Mucosa of rectum (tissue), 2 donors: ENCODE measurements at regions not wholly inside any gene's neighbourhood (a gene's known extent, or its start where the extent isn't known, plus 50 kb on each side); places are given as distances from the start of the nearest gene placed in this dataset.
"Not testable (repeated sequence)": the region's sequence is repeated elsewhere in the genome, so short reads cannot be mapped to it uniquely, and the experiment has no call there.

Source experiments
- H3K27ac ChIP-seq, 2 donors: one replicate each; pipeline ENCODE4 v1.7.0; 2013; ENCODE audit warnings: inconsistent platforms in 2 of 2, low read depth in 2 of 2, low read length in 2 of 2
- H3K27me3 ChIP-seq, 2 donors: one replicate each; pipeline ENCODE4 v1.7.0; 2013; ENCODE audit warnings: low read length in 2 of 2; ENCODE audit not compliant: control insufficient read depth in 2 of 2, insufficient read depth in 2 of 2
- H3K36me3 ChIP-seq, 2 donors: one replicate each; pipeline ENCODE4 v1.7.0; 2013; ENCODE audit warnings: low read length in 2 of 2; ENCODE audit not compliant: control insufficient read depth in 2 of 2, insufficient read depth in 2 of 2
- H3K4me1 ChIP-seq, 2 donors: one replicate each; pipeline ENCODE4 v1.7.0; 2013; ENCODE audit warnings: low read length in 2 of 2, mild to moderate bottlenecking in 1 of 2; ENCODE audit not compliant: control insufficient read depth in 2 of 2, insufficient read depth in 2 of 2
- H3K4me3 ChIP-seq, 2 donors: one replicate each; pipeline ENCODE4 v1.7.0; 2013; ENCODE audit warnings: low read length in 2 of 2
- H3K9ac ChIP-seq, 2 donors: one replicate each; pipeline ENCODE4 v1.7.0; 2013; ENCODE audit warnings: low read length in 2 of 2, low read depth in 1 of 2, mild to moderate bottlenecking in 1 of 2
- H3K9me3 ChIP-seq, 2 donors: one replicate each; pipeline ENCODE4 v1.7.0; 2013; ENCODE audit warnings: low read length in 2 of 2; ENCODE audit not compliant: control insufficient read depth in 2 of 2
- donor health status: healthy.
- donor health status: Normal muscosa, but diverticular disease.

GRCh38 chr1:95645126-95645525, 411.1 kb downstream of the RWDD3 start:
- not testable (repeated sequence) for H3K27ac ChIP-seq, H3K4me3 ChIP-seq, H3K36me3 ChIP-seq, H3K9me3 ChIP-seq, H3K27me3 ChIP-seq, H3K9ac ChIP-seq, H3K4me1 ChIP-seq

GRCh38 chr1:95650631-95651030, 416.6 kb downstream of the RWDD3 start:
- H3K4me3 ChIP-seq = no peak overlapping the region
- no peaks in the 10 kb centered on the region for H3K27me3 ChIP-seq
- H3K4me1 ChIP-seq = no peaks in the 10 kb centered on the region
- no peak overlapping the region for H3K27ac ChIP-seq
- H3K9ac ChIP-seq = no peak overlapping the region
- no peaks in the 10 kb centered on the region for H3K9me3 ChIP-seq
- H3K36me3 ChIP-seq = no peaks in the 10 kb centered on the region

GRCh38 chr1:95652423-95652965, 418.5 kb downstream of the RWDD3 start:
- Histone ChIP-seq H3K9ac (no peak overlapping the region), H3K36me3 (no peaks in the 10 kb centered on the region), H3K4me3 (no peak overlapping the region), H3K9me3 (no peaks in the 10 kb centered on the region), H3K27ac (no peak overlapping the region), H3K27me3 (no peaks in the 10 kb centered on the region), H3K4me1 (no peaks in the 10 kb centered on the region)

- no peak overlapping the region for H3K27ac ChIP-seq
- no peaks in the 10 kb centered on the region for H3K27me3 ChIP-seq
- no peaks in the 10 kb centered on the region for H3K9me3 ChIP-seq
- H3K36me3 ChIP-seq = no peaks in the 10 kb centered on the region
- H3K4me1 ChIP-seq = no peaks in the 10 kb centered on the region
- H3K4me3 ChIP-seq = no peak overlapping the region
- H3K9ac ChIP-seq = no peak overlapping the region
Measured at GRCh38 chr1:95653618-95654017, 419.6 kb downstream of the RWDD3 start.

- H3K9ac ChIP-seq = no peak overlapping the region
- no peaks in the 10 kb centered on the region for H3K36me3 ChIP-seq
- no peak overlapping the region for H3K27ac ChIP-seq
- H3K4me3 ChIP-seq = no peak overlapping the region
- H3K9me3 ChIP-seq = no peaks in the 10 kb centered on the region
- H3K27me3 ChIP-seq = no peaks in the 10 kb centered on the region
- no peaks in the 10 kb centered on the region for H3K4me1 ChIP-seq
Measured at GRCh38 chr1:95655321-95656020, 421.5 kb downstream of the RWDD3 start.

GRCh38 chr1:95657248-95657647, 423.2 kb downstream of the RWDD3 start:
- no peaks in the 10 kb centered on the region for H3K4me1 ChIP-seq
- no peaks in the 10 kb centered on the region for H3K27me3 ChIP-seq
- no peaks in the 10 kb centered on the region for H3K36me3 ChIP-seq
- no peaks in the 10 kb centered on the region for H3K9me3 ChIP-seq
- H3K9ac ChIP-seq = no peak overlapping the region
- no peak overlapping the region for H3K27ac ChIP-seq
- no peak overlapping the region for H3K4me3 ChIP-seq

- Histone ChIP-seq H3K9me3 (peaks cover 0 to 3% of the 10 kb centered on the region in 2 donors), H3K27me3 (no peaks in the 10 kb centered on the region), H3K36me3 (no peaks in the 10 kb centered on the region), H3K4me3 (no peak overlapping the region), H3K27ac (no peak overlapping the region), H3K9ac (no peak overlapping the region), H3K4me1 (no peaks in the 10 kb centered on the region)
Measured at GRCh38 chr1:95659166-95659565, 425.2 kb downstream of the RWDD3 start.

GRCh38 chr1:95659588-95659987, 425.6 kb downstream of the RWDD3 start:
- H3K36me3 ChIP-seq = no peaks in the 10 kb centered on the region
- H3K9me3 ChIP-seq = peaks cover 0 to 3% of the 10 kb centered on the region in 2 donors
- H3K9ac ChIP-seq = no peak overlapping the region
- no peak overlapping the region for H3K4me3 ChIP-seq
- H3K27ac ChIP-seq = no peak overlapping the region
- no peaks in the 10 kb centered on the region for H3K4me1 ChIP-seq
- no peaks in the 10 kb centered on the region for H3K27me3 ChIP-seq

GRCh38 chr1:95660736-95661135, 426.7 kb downstream of the RWDD3 start:
- Histone ChIP-seq H3K9me3 (peaks cover 0 to 3% of the 10 kb centered on the region in 2 donors), H3K27me3 (no peaks in the 10 kb centered on the region), H3K4me1 (no peaks in the 10 kb centered on the region), H3K27ac (no peak overlapping the region), H3K4me3 (no peak overlapping the region), H3K36me3 (no peaks in the 10 kb centered on the region), H3K9ac (no peak overlapping the region)

GRCh38 chr1:95663530-95663929, 429.5 kb downstream of the RWDD3 start:
- not testable (repeated sequence) for H3K9me3 ChIP-seq, H3K27ac ChIP-seq, H3K9ac ChIP-seq, H3K4me1 ChIP-seq, H3K4me3 ChIP-seq, H3K36me3 ChIP-seq, H3K27me3 ChIP-seq
